ENCODE measurements at regions not wholly inside any gene's neighbourhood (a gene's known extent, or its start where the extent isn't known, plus 50 kb on each side); places are given as distances from the start of the nearest gene placed in this dataset.

DNA sequence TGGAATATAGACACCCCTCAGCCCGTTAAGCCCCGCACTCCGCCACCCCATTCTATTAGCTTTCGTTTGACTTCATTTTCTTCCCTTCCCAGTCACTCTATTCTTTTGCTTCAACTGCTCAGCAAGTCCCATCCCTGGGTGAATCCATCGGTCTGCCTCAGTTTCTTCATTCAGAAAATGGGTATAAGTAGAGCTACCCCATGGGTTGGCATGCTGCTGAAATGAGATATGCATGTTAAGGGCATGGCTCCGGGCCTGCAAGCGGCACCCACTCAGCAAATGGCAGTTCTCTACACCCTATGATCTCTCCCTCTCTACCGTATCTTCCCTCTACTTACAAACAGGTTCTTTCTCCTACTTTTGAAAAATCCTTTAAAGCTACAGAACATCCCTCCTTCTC, 87.8 kb upstream of the IRF2BP2 start:
- no peak for ATAC-seq
- in situ Hi-C loops (cut with HindIII; ENCODE audit: extremely low pct_ligation_motif_present, low pct_unique_long_range_greater_than_20kb), result no loop called here
- no peaks in the 10 kb centered on the region for H3K79me2 ChIP-seq (ENCODE audit: insufficient read depth, low read length)
- H3K4me3 ChIP-seq (replicated peaks in 1 of 3; ENCODE audit: insufficient read depth in 1 of 3, low read depth in 2 of 3, low read length in 3 of 3), result no peak overlapping the region
- H3K9me3 ChIP-seq (ENCODE audit: low read length), result no peaks in the 10 kb centered on the region
- no peak overlapping the region for H3K9ac ChIP-seq (ENCODE audit: insufficient read depth, low read depth, low read length)
- intact Hi-C loops (cut with micrococcal nuclease; ENCODE audit: unreplicated experiment), result no loop called here
- no peak overlapping the region for H2AFZ ChIP-seq (ENCODE audit: low read length)
- peaks cover 29% of the 10 kb centered on the region for H3K4me1 ChIP-seq (ENCODE audit: insufficient read depth, low read length)
- H3K27ac ChIP-seq (ENCODE audit: extremely low read length, insufficient read depth, low read length), result no peak overlapping the region
- 90% methylated on average over 8 of the region's 8 CpGs for WGBS (ENCODE audit: low lambda C conversion rate)
- TF ChIP-seq ZNF501 (CRISPR knock-in tag; IDR thresholded peaks at IDR 0.05), result no peak
- peak; percentile 50; the same call in 1 of the 2 replicates for TF ChIP-seq ZNF629 (CRISPR knock-in tag; conservative IDR thresholded peaks at IDR 0.05)
- no peak for FAIRE-seq
- ChIA-PET CTCF (ENCODE audit: low intra/inter-chr PET ratio, low total read pairs) (no interaction called here), POLR2A (no interaction called here)
- no TSS peak for BruUV-seq (replicated peaks)
- no peak for DNase-seq (ENCODE audit: low spot score)
- H3K36me3 ChIP-seq (replicated peaks in 1 of 2; ENCODE audit: control insufficient read depth in 1 of 2, insufficient read depth in 2 of 2, low read length in 2 of 2), result no peaks in the 10 kb centered on the region
- H4K20me1 ChIP-seq (ENCODE audit: insufficient read depth, low read length), result no peaks in the 10 kb centered on the region
- no peak overlapping the region for H3K4me2 ChIP-seq (ENCODE audit: low read depth, low read length)
- H3K27me3 ChIP-seq (ENCODE audit: control insufficient read depth in 1 of 2, insufficient read depth in 2 of 2, low read length in 2 of 2), result no peaks in the 10 kb centered on the region

GRCh38 chr1:234697015-234697414, 87.0 kb upstream of the IRF2BP2 start:
- BruUV-seq (replicated peaks), result no TSS peak
- no peak overlapping the region for H3K9ac ChIP-seq (ENCODE audit: insufficient read depth, low read depth, low read length)
- no peaks in the 10 kb centered on the region for H3K27me3 ChIP-seq (ENCODE audit: control insufficient read depth in 1 of 2, insufficient read depth in 2 of 2, low read length in 2 of 2)
- CTCF ChIA-PET (ENCODE audit: low intra/inter-chr PET ratio, low total read pairs), result no interaction called here
- POLR2A ChIA-PET, result no interaction called here
- FAIRE-seq (no peak), DNase-seq (ENCODE audit: low spot score) (no peak), ATAC-seq (no peak)
- no peaks in the 10 kb centered on the region for H3K9me3 ChIP-seq (ENCODE audit: low read length)
- H4K20me1 ChIP-seq (ENCODE audit: insufficient read depth, low read length), result no peaks in the 10 kb centered on the region
- no peaks in the 10 kb centered on the region for H3K36me3 ChIP-seq (replicated peaks in 1 of 2; ENCODE audit: control insufficient read depth in 1 of 2, insufficient read depth in 2 of 2, low read length in 2 of 2)
- TF ChIP-seq, protein P1, sequence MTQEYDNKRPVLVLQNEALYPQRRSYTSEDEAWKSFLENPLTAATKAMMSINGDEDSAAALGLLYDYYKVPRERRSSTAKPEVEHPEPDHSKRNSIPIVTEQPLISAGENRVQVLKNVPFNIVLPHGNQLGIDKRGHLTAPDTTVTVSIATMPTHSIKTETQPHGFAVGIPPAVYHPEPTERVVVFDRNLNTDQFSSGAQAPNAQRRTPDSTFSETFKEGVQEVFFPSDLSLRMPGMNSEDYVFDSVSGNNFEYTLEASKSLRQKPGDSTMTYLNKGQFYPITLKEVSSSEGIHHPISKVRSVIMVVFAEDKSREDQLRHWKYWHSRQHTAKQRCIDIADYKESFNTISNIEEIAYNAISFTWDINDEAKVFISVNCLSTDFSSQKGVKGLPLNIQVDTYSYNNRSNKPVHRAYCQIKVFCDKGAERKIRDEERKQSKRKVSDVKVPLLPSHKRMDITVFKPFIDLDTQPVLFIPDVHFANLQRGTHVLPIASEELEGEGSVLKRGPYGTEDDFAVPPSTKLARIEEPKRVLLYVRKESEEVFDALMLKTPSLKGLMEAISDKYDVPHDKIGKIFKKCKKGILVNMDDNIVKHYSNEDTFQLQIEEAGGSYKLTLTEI (CRISPR knock-in tag; conservative IDR thresholded peaks at IDR 0.05), result no peak
- no peak for TF ChIP-seq SRY (CRISPR knock-in tag; IDR thresholded peaks at IDR 0.05)
- TF ChIP-seq PREB (CRISPR knock-in tag; IDR thresholded peaks at IDR 0.05), result no peak
- TF ChIP-seq ZNF891 (CRISPR knock-in tag; IDR thresholded peaks at IDR 0.05), result no peak
- TF ChIP-seq ZZZ3 (CRISPR knock-in tag; IDR thresholded peaks at IDR 0.05; ENCODE audit: borderline replicate concordance), result no peak
- TF ChIP-seq ZFP36L1 (CRISPR knock-in tag; IDR thresholded peaks at IDR 0.05), result no peak
- no peak for TF ChIP-seq HMG20A (CRISPR knock-in tag; IDR thresholded peaks at IDR 0.05; ENCODE audit: borderline replicate concordance)
- no peak for TF ChIP-seq FOXA1 (IDR thresholded peaks at IDR 0.05)
- no peak for TF ChIP-seq FOXA1 (CRISPR knock-in tag; IDR thresholded peaks at IDR 0.05)
- no peak for TF ChIP-seq MED1 (CRISPR knock-in tag; IDR thresholded peaks at IDR 0.05)
- no peak overlapping the region for H2AFZ ChIP-seq (ENCODE audit: low read length)
- peaks cover 29% of the 10 kb centered on the region for H3K4me1 ChIP-seq (ENCODE audit: insufficient read depth, low read length)
- in situ Hi-C loops (cut with HindIII; ENCODE audit: extremely low pct_ligation_motif_present, low pct_unique_long_range_greater_than_20kb), result no loop called here
- no peaks in the 10 kb centered on the region for H3K79me2 ChIP-seq (ENCODE audit: insufficient read depth, low read length)
- 80% methylated on average over 1 of the region's 1 CpG for WGBS (ENCODE audit: low lambda C conversion rate)
- no peak overlapping the region for H3K4me2 ChIP-seq (ENCODE audit: low read depth, low read length)
- H3K4me3 ChIP-seq (replicated peaks in 1 of 3; ENCODE audit: insufficient read depth in 1 of 3, low read depth in 2 of 3, low read length in 3 of 3), result no peak overlapping the region
- no peak overlapping the region for H3K27ac ChIP-seq (ENCODE audit: extremely low read length, insufficient read depth, low read length)
- intact Hi-C loops (cut with micrococcal nuclease; ENCODE audit: unreplicated experiment), result no loop called here
